Esophagus muscularis mucosa (tissue), 4 donors: ENCODE measurements at regions not wholly inside any gene's neighbourhood (a gene's known extent, or its start where the extent isn't known, plus 50 kb on each side); places are given as distances from the start of the nearest gene placed in this dataset.

Experiments
- DNase-seq: peaks from one replicate; pipeline ENCODE4 v3.0.0-alpha.2; 2017; ENCODE audit errors: extremely low spot score
- H3K27ac ChIP-seq, 4 donors: fragments of 200-600 bp; sonication (generic); replicated peaks in 1 of 4; 1 replicate in 3 of 4; 2 replicates in 1 of 4; pipeline ENCODE4 v1.5.1; 2016 to 2019; ENCODE audit warnings: mild to moderate bottlenecking in 1 of 4
- H3K27me3 ChIP-seq, 4 donors: fragments of 200-600 bp; sonication (generic); one replicate each; pipeline versions ENCODE4 v1.5.1 to v1.6.0; 2016 to 2019
- H3K36me3 ChIP-seq, 4 donors: fragments of 200-600 bp; sonication (generic); one replicate each; pipeline ENCODE4 v1.5.1; 2016 to 2019
- H3K4me1 ChIP-seq, 4 donors: fragments of 200-600 bp; sonication (generic); one replicate each; pipeline ENCODE4 v1.5.1; 2016 to 2019
- H3K4me3 ChIP-seq, 4 donors: fragments of 200-600 bp; sonication (generic); 1 replicate in 2 of 4; 2 replicates in 2 of 4; pipeline ENCODE4 v1.5.1; 2016 to 2019; ENCODE audit warnings: mild to moderate bottlenecking in 4 of 4, moderate library complexity in 1 of 4
- H3K9me3 ChIP-seq, 4 donors: fragments of 200-600 bp; sonication (generic); 1 replicate in 3 of 4; 2 replicates in 1 of 4; pipeline ENCODE4 v1.5.1; 2016 to 2019
- CTCF ChIP-seq, 3 experiments: fragments of 200-600 bp in 2 of 3; fragments of 450-650 bp in 1 of 3; sonication (generic) in 2 of 3; IDR thresholded peaks; one replicate each; pipeline ENCODE4 v1.5.1; 2017 to 2019; ENCODE audit warnings: antibody characterized with exemption in 3 of 3, mild to moderate bottlenecking in 2 of 3, moderate library complexity in 1 of 3
- EP300 ChIP-seq: sonication (generic); formaldehyde crosslinking; IDR thresholded peaks from one replicate; pipeline ENCODE4 v1.6.1; 2017; ENCODE audit warnings: antibody characterized with exemption
- POLR2A ChIP-seq: fragments of 450-650 bp; IDR thresholded peaks from one replicate; pipeline ENCODE4 v1.6.1; 2017; ENCODE audit warnings: antibody characterized with exemption, moderate library complexity, mild to moderate bottlenecking, low read depth
- POLR2AphosphoS5 ChIP-seq, 2 donors: sonication (generic); formaldehyde crosslinking; IDR thresholded peaks; one replicate each; pipeline ENCODE4 v1.6.1; 2017; ENCODE audit warnings: antibody characterized with exemption in 2 of 2
- WGBS: methylation state at CpG from one replicate; pipeline ENCODE4 v1.1.5; 2018; 5-methylcytosine and 5-hydroxymethylcytosine counted together
- intact Hi-C: fragments of 100-400 bp; cut with DNase I; formaldehyde crosslinking; loops from one replicate; pipeline ENCODE4 v1.15.1; 2023

DNA sequence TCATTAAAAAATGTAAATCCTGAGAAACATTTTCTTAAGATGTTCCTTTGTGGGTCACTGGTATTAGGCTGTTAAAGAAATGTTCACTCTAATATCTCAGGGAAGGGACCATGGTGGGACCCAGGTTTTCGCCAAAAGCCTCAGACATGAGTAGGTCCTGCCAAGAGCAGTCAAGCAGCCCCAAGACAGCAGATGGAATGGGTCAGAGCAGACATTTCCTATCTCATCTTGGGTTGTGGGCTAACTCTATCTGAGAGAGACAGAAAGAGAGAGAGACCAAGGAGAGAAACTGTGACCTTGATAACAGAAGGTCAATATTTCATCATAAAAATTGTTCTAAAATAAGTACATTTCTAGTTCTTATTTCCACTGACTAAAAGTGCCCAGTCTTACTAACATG lies 661.7 kb downstream of the TSN start:
- DNase-seq, result no peak
- 67% methylated on average over 1 of the region's 1 CpG for WGBS
- no peaks in the 10 kb centered on the region for H3K27me3 ChIP-seq
- intact Hi-C loops, result no loop called here
- no peak overlapping the region for H3K4me3 ChIP-seq
- no peaks in the 10 kb centered on the region for H3K36me3 ChIP-seq
- TF ChIP-seq POLR2AphosphoS5 (IDR thresholded peaks at IDR 0.05) (no peak), EP300 (no peak), CTCF (IDR thresholded peaks at IDR 0.05) (no peak), POLR2A (no peak)
- H3K27ac ChIP-seq, result no peak overlapping the region
- H3K9me3 ChIP-seq, result no peaks in the 10 kb centered on the region
- no peaks in the 10 kb centered on the region for H3K4me1 ChIP-seq

- no peaks in the 10 kb centered on the region for H3K27me3 ChIP-seq
- intact Hi-C loops, result no loop called here
- H3K9me3 ChIP-seq, result no peaks in the 10 kb centered on the region
- H3K4me1 ChIP-seq, result no peaks in the 10 kb centered on the region
- H3K4me3 ChIP-seq, result no peak overlapping the region
- H3K27ac ChIP-seq, result no peak overlapping the region
- H3K36me3 ChIP-seq, result no peaks in the 10 kb centered on the region
- DNase-seq, result no peak
- no peak for TF ChIP-seq EP300
- no peak for TF ChIP-seq POLR2AphosphoS5 (IDR thresholded peaks at IDR 0.05)
- TF ChIP-seq POLR2A, result no peak
These were observed 666.3 kb downstream of the TSN start for GRCh38 chr2:122421775-122422174.

DNA sequence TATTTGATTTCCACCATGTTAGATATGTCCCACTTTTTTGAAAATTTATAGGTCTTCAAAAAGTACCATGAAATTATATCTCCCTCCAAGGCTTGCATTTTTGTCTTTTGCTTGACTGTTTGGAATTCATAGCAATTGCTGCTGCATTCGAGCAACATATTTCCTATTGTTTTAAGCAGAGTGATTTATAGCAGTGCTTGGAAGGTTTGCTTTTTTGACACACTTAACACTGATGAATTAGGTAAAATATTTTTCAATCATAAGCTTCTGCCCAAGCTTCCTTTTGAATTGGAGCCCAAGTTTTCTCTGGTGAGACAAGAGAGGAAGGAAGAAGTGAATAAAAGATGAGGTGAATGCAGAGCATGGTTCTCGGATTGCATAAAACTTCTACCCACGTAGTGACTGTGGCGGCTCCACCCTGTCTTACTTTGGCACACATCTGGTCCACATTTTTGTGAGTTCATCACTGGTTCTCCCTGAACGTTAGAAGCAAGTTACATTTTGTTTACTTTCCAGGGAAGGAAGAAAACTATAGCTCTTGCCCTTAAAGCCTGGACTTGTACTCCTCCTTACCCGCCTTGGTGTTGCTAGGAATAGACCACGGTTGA lies 667.0 kb downstream of the TSN start:
- intact Hi-C loops, result no loop called here
- Histone ChIP-seq H3K27ac (no peak overlapping the region), H3K4me3 (no peak overlapping the region), H3K27me3 (no peaks in the 10 kb centered on the region), H3K9me3 (no peaks in the 10 kb centered on the region), H3K36me3 (no peaks in the 10 kb centered on the region), H3K4me1 (no peaks in the 10 kb centered on the region)
- TF ChIP-seq POLR2AphosphoS5 (IDR thresholded peaks at IDR 0.05) (no peak), EP300 (no peak), POLR2A (no peak), CTCF (IDR thresholded peaks at IDR 0.05) (no peak)
- WGBS, result 61% methylated on average over 7 of the region's 7 CpGs
- DNase-seq, result no peak

DNA sequence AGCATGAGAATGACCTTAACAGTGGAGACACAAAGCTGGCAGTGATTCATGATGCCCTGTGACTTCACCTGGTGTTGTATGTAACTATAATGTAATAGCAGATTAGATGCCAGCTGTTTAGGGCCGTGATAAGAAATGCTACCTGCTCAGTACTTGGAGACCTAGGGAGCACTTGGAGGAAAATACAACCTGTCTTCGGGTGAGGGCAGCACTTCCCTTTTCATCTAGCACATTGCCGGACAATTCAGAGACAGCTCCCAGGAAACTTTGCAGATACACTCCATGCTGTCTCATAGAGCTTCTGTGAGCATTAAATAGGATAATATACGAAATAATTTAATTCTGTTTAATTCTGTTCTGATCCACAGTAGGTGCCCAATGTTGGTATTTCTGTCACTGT lies 668.5 kb downstream of the TSN start:
- Histone ChIP-seq H3K4me1 (no peaks in the 10 kb centered on the region), H3K4me3 (no peak overlapping the region), H3K36me3 (no peaks in the 10 kb centered on the region), H3K9me3 (no peaks in the 10 kb centered on the region), H3K27ac (no peak overlapping the region), H3K27me3 (no peaks in the 10 kb centered on the region)
- no peak for DNase-seq
- TF ChIP-seq POLR2A (no peak), POLR2AphosphoS5 (IDR thresholded peaks at IDR 0.05) (no peak)
- intact Hi-C loops, result no loop called here
- 89% methylated on average over 4 of the region's 4 CpGs for WGBS

- intact Hi-C loops, result no loop called here
- WGBS, result 85% methylated on average over 8 of the region's 8 CpGs
- Histone ChIP-seq H3K9me3 (no peaks in the 10 kb centered on the region), H3K4me1 (no peaks in the 10 kb centered on the region), H3K36me3 (no peaks in the 10 kb centered on the region), H3K27ac (no peak overlapping the region), H3K4me3 (no peak overlapping the region), H3K27me3 (no peaks in the 10 kb centered on the region)
- TF ChIP-seq EP300 (no peak), CTCF (IDR thresholded peaks at IDR 0.05) (no peak), POLR2A (no peak), POLR2AphosphoS5 (IDR thresholded peaks at IDR 0.05) (no peak)
- DNase-seq, result no peak
These were observed 677.8 kb downstream of the TSN start for GRCh38 chr2:122433123-122433754.
